PC-9 (cell line): ENCODE measurements at regions not wholly inside any gene's neighbourhood (a gene's known extent, or its start where the extent isn't known, plus 50 kb on each side); places are given as distances from the start of the nearest gene placed in this dataset.

ENCODE experiments used
- BruUV-seq: library from RNA; stranded (reverse); fragments of 400-500 nt; replicated peaks from 2 replicates; lab custom pipeline; 2021; lab: Mats Ljungman, UMichigan
- CTCF ChIA-PET: fragments of 300-600 bp; sonication (Branson Sonifier 250); formaldehyde crosslinking; loops from one replicate; lab custom pipeline; 2022; ENCODE audit warnings: antibody characterized with exemption; lab: Charles Lee
- POLR2A ChIA-PET: fragments of 300-600 bp; sonication (Branson Sonifier 250); formaldehyde crosslinking; loops from one replicate; lab custom pipeline; 2022; ENCODE audit warnings: antibody characterized with exemption; ENCODE audit not compliant: unreplicated experiment; lab: Charles Lee
- DNase-seq, 2 experiments: peaks; one replicate each; pipeline versions ENCODE4 v3.0.0 to v3.0.0-alpha.2; 2015 to 2022; ENCODE audit warnings: mixed read lengths in 1 of 2
- H2AFZ ChIP-seq: fragments of 200-600 bp; sonication (generic); 2 replicates; pipeline ENCODE4 v1.8.1; 2017; ENCODE audit warnings: antibody characterized with exemption
- H3F3A ChIP-seq: fragments of 200-600 bp; sonication (generic); 2 replicates; pipeline ENCODE4 v1.8.1; 2017; ENCODE audit warnings: antibody characterized with exemption, mild to moderate bottlenecking, low read depth; ENCODE audit not compliant: insufficient read depth
- H3K27ac ChIP-seq: fragments of 200-600 bp; sonication (generic); 2 replicates; pipeline ENCODE4 v1.6.1; 2016; ENCODE audit warnings: mixed run types
- H3K27me3 ChIP-seq: fragments of 200-600 bp; sonication (generic); 2 replicates; pipeline ENCODE4 v1.6.1; 2016; ENCODE audit warnings: low read depth, mixed run types; ENCODE audit not compliant: insufficient read depth
- H3K36me3 ChIP-seq: fragments of 200-600 bp; sonication (generic); 2 replicates; pipeline ENCODE4 v1.6.1; 2016; ENCODE audit warnings: low read depth, mixed run types
- H3K4me1 ChIP-seq: fragments of 200-600 bp; sonication (generic); replicated peaks from 2 replicates; pipeline ENCODE4 v1.6.1; 2016; ENCODE audit warnings: mixed run types; ENCODE audit not compliant: insufficient read depth
- H3K4me2 ChIP-seq: fragments of 200-600 bp; sonication (generic); 2 replicates; pipeline ENCODE4 v1.6.1; 2017; ENCODE audit warnings: mixed run types
- H3K4me3 ChIP-seq: fragments of 200-600 bp; sonication (generic); 2 replicates; pipeline ENCODE4 v1.6.1; 2016; ENCODE audit warnings: mixed run types
- H3K79me2 ChIP-seq: fragments of 200-600 bp; sonication (generic); 2 replicates; pipeline ENCODE4 v1.6.1; 2017; ENCODE audit warnings: low read depth, mixed run types
- H3K9me2 ChIP-seq: fragments of 200-600 bp; sonication (generic); 2 replicates; pipeline ENCODE4 v1.8.1; 2017; ENCODE audit warnings: mild to moderate bottlenecking; ENCODE audit not compliant: insufficient read depth
- H3K9me3 ChIP-seq: fragments of 200-600 bp; sonication (generic); 2 replicates; pipeline ENCODE4 v1.8.1; 2016; ENCODE audit warnings: low read depth; ENCODE audit not compliant: insufficient read depth
- H4K20me1 ChIP-seq: fragments of 200-600 bp; sonication (generic); 2 replicates; pipeline ENCODE4 v1.8.1; 2017; ENCODE audit not compliant: insufficient read depth
- EZH2 ChIP-seq: fragments of 200-600 bp; sonication (generic); IDR thresholded peaks from 2 replicates; pipeline ENCODE4 v1.8.0; 2017; ENCODE audit warnings: antibody characterized with exemption, low read depth
- intact Hi-C: fragments of 100-400 bp; cut with micrococcal nuclease; formaldehyde crosslinking; loops from one replicate; pipeline ENCODE4 v1.10.0; 2022; ENCODE audit not compliant: unreplicated experiment
- TF ChIP-seq, protein P1 (sequence below): fragments of 200-600 bp; sonication (generic); conservative IDR thresholded peaks from 2 replicates; pipeline ENCODE4 v1.6.1; 2017; ENCODE audit warnings: mixed run types, antibody characterized with exemption, mild to moderate bottlenecking, moderate library complexity

DNA sequence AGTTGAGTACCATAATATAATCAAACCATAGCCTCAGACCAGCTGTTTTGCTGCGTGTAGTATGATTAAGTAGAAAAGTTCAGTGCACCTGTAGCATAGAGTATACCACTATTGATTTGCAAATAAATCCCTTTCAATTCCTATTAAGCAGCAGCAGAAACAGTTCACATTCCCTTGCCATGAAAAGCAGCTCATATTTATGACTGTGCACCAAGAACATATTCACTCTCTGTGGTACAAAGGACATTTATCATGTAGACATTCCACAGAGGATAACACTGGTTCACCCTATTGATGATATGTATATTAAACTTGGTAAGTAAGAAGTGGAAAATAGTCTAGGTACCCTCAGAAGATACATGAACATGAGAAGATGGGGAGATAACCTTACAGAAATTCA is 1689.1 kb upstream of the CDH6 start:
- BruUV-seq: no TSS peak

GRCh38 chr5:29498860-29499259 is 1694.6 kb upstream of the CDH6 start:
- H2AFZ ChIP-seq: no peak overlapping the region
- intact Hi-C loops: no loop called here
- H3K4me2 ChIP-seq: no peak overlapping the region
- BruUV-seq: no TSS peak
- TF ChIP-seq, protein P1, sequence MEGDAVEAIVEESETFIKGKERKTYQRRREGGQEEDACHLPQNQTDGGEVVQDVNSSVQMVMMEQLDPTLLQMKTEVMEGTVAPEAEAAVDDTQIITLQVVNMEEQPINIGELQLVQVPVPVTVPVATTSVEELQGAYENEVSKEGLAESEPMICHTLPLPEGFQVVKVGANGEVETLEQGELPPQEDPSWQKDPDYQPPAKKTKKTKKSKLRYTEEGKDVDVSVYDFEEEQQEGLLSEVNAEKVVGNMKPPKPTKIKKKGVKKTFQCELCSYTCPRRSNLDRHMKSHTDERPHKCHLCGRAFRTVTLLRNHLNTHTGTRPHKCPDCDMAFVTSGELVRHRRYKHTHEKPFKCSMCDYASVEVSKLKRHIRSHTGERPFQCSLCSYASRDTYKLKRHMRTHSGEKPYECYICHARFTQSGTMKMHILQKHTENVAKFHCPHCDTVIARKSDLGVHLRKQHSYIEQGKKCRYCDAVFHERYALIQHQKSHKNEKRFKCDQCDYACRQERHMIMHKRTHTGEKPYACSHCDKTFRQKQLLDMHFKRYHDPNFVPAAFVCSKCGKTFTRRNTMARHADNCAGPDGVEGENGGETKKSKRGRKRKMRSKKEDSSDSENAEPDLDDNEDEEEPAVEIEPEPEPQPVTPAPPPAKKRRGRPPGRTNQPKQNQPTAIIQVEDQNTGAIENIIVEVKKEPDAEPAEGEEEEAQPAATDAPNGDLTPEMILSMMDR: no peak
- TF ChIP-seq EZH2: no peak
- H3F3A ChIP-seq: no peaks in the 10 kb centered on the region
- no peaks in the 10 kb centered on the region for H3K4me1 ChIP-seq
- no peaks in the 10 kb centered on the region for H3K27me3 ChIP-seq
- H4K20me1 ChIP-seq: no peaks in the 10 kb centered on the region
- no peaks in the 10 kb centered on the region for H3K36me3 ChIP-seq
- ChIA-PET CTCF (no interaction called here), POLR2A (no interaction called here)
- H3K27ac ChIP-seq: no peak overlapping the region
- no peaks in the 10 kb centered on the region; the same call in 1 of the 2 replicates for H3K9me3 ChIP-seq
- no peaks in the 10 kb centered on the region for H3K79me2 ChIP-seq
- H3K9me2 ChIP-seq: no peaks in the 10 kb centered on the region
- DNase-seq: no peak
- H3K4me3 ChIP-seq: no peak overlapping the region

More for the DNA sequence above, 1689.1 kb upstream of the CDH6 start:
- no peaks in the 10 kb centered on the region for H4K20me1 ChIP-seq
- TF ChIP-seq, protein P1: no peak
- no peak for TF ChIP-seq EZH2
- H3K9me3 ChIP-seq: no peaks in the 10 kb centered on the region; the same call in 1 of the 2 replicates
- no peak overlapping the region for H3K4me3 ChIP-seq
- no peaks in the 10 kb centered on the region for H3K27me3 ChIP-seq
- intact Hi-C loops: no loop called here
- H3K4me2 ChIP-seq: no peak overlapping the region
- no peaks in the 10 kb centered on the region for H3K4me1 ChIP-seq
- no peak overlapping the region for H3K27ac ChIP-seq
- H2AFZ ChIP-seq: no peak overlapping the region
- ChIA-PET POLR2A (no interaction called here), CTCF (no interaction called here)
- DNase-seq: peak in 1 of 2 experiments; percentile 9
- H3K36me3 ChIP-seq: no peaks in the 10 kb centered on the region
- H3K79me2 ChIP-seq: no peaks in the 10 kb centered on the region
- no peaks in the 10 kb centered on the region for H3K9me2 ChIP-seq
- H3F3A ChIP-seq: no peaks in the 10 kb centered on the region

DNA sequence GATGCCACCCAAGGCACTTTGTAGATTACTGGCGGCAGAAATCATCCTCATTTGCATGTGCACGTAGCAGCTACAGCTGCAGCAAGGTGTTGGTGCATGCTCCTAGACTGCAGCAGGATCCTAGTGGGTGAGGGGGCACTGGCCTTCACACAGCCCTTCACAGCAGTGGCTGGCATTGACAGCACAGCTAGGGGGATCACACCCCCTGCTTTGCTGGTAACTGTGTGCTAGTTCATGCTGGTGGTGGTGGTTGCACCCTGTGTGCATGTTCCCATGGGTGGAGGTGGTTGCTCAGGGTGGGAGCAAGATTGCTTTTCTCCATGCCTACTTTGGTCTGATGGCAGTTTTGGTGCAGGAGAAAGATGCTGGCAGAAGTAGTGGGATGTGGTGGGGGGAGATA is 1695.1 kb upstream of the CDH6 start:
- CTCF ChIA-PET: no interaction called here
- H3K4me3 ChIP-seq: no peak overlapping the region
- POLR2A ChIA-PET: no interaction called here
- H3K9me3 ChIP-seq: no peaks in the 10 kb centered on the region; the same call in 1 of the 2 replicates
- intact Hi-C loops: no loop called here
- H3K4me1 ChIP-seq: no peaks in the 10 kb centered on the region
- H3K9me2 ChIP-seq: no peaks in the 10 kb centered on the region
- DNase-seq: no peak
- no peak overlapping the region for H3K27ac ChIP-seq
- H4K20me1 ChIP-seq: no peaks in the 10 kb centered on the region
- no TSS peak for BruUV-seq
- H2AFZ ChIP-seq: no peak overlapping the region
- H3K79me2 ChIP-seq: no peaks in the 10 kb centered on the region
- no peaks in the 10 kb centered on the region for H3F3A ChIP-seq
- no peaks in the 10 kb centered on the region for H3K36me3 ChIP-seq
- H3K4me2 ChIP-seq: no peak overlapping the region
- TF ChIP-seq, protein P1: no peak
- TF ChIP-seq EZH2: no peak
- no peaks in the 10 kb centered on the region for H3K27me3 ChIP-seq
